Glomerular visceral epithelial cell (primary cell): ENCODE measurements at regions not wholly inside any gene's neighbourhood (a gene's known extent, or its start where the extent isn't known, plus 50 kb on each side); places are given as distances from the start of the nearest gene placed in this dataset.
"Not testable (repeated sequence)": the region's sequence is repeated elsewhere in the genome, so short reads cannot be mapped to it uniquely, and the experiment has no call there.

Experiments
- DNase-seq: peaks from one replicate; pipeline ENCODE4 v3.0.0-alpha.2; 2016; ENCODE audit errors: extremely low spot score

GRCh38 chr6:95865857-95866256 lies 149.9 kb upstream of the FUT9 start:
- no peak for DNase-seq

GRCh38 chr6:95866732-95867131 lies 149.0 kb upstream of the FUT9 start:
- DNase-seq: peak; percentile 31

- DNase-seq: no peak
Measured at GRCh38 chr6:95867205-95867604, 148.6 kb upstream of the FUT9 start.

GRCh38 chr6:95877480-95877879 lies 138.3 kb upstream of the FUT9 start:
- no peak for DNase-seq

GRCh38 chr6:95879856-95880255 lies 135.9 kb upstream of the FUT9 start:
- no peak for DNase-seq

GRCh38 chr6:95882371-95882770 lies 133.4 kb upstream of the FUT9 start:
- DNase-seq: no peak

- DNase-seq: not testable (repeated sequence)
Measured at GRCh38 chr6:95888711-95889110, 127.1 kb upstream of the FUT9 start.

- DNase-seq: no peak
Measured at GRCh38 chr6:95905132-95905531, 110.6 kb upstream of the FUT9 start.

GRCh38 chr6:95917034-95917433 lies 98.7 kb upstream of the FUT9 start:
- DNase-seq: no peak

GRCh38 chr6:95923518-95923917 lies 92.3 kb upstream of the FUT9 start:
- DNase-seq: no peak

- DNase-seq: no peak
Measured at GRCh38 chr6:95935736-95936135, 80.0 kb upstream of the FUT9 start.

- DNase-seq: no peak
Measured at GRCh38 chr6:95946906-95947305, 68.9 kb upstream of the FUT9 start.

GRCh38 chr6:95948324-95948723 lies 67.5 kb upstream of the FUT9 start:
- no peak for DNase-seq

GRCh38 chr6:95949985-95950384 lies 65.8 kb upstream of the FUT9 start:
- no peak for DNase-seq

- DNase-seq: no peak
Measured at GRCh38 chr6:95958686-95959085, 57.1 kb upstream of the FUT9 start.

- DNase-seq: no peak
Measured at GRCh38 chr6:95959261-95959660, 56.5 kb upstream of the FUT9 start.
